ENCODE measurements at regions not wholly inside any gene's neighbourhood (a gene's known extent, or its start where the extent isn't known, plus 50 kb on each side); places are given as distances from the start of the nearest gene placed in this dataset.
A peak's percentile ranks its signal among the peaks of the same experiment; 100 is the strongest.

- DNase-seq: no peak
Measured at GRCh38 chrX:22665818-22666217, 333.9 kb upstream of the DDX53 start.

GRCh38 chrX:22666441-22666840, 333.3 kb upstream of the DDX53 start:
- DNase-seq: no peak

- no peak for DNase-seq
Measured at GRCh38 chrX:22674932-22675331, 324.8 kb upstream of the DDX53 start.

GRCh38 chrX:22686138-22686541, 313.6 kb upstream of the DDX53 start:
- peak; percentile 40 for DNase-seq

- DNase-seq: no peak
Measured at GRCh38 chrX:22689290-22689689, 310.5 kb upstream of the DDX53 start.

GRCh38 chrX:22690116-22690515, 309.6 kb upstream of the DDX53 start:
- no peak for DNase-seq

GRCh38 chrX:22691966-22692565, 307.7 kb upstream of the DDX53 start:
- DNase-seq: no peak

GRCh38 chrX:22698151-22698550, 301.6 kb upstream of the DDX53 start:
- no peak for DNase-seq

GRCh38 chrX:22699581-22700091, 300.1 kb upstream of the DDX53 start:
- peak; percentile 56 for DNase-seq

- DNase-seq: no peak
Measured at GRCh38 chrX:22712942-22713341, 286.8 kb upstream of the DDX53 start.

GRCh38 chrX:22730542-22730941, 269.2 kb upstream of the DDX53 start:
- DNase-seq: no peak

GRCh38 chrX:22737541-22737940, 262.2 kb upstream of the DDX53 start:
- no peak for DNase-seq

GRCh38 chrX:22739276-22739675, 260.5 kb upstream of the DDX53 start:
- DNase-seq: no peak

GRCh38 chrX:22740836-22741235, 258.9 kb upstream of the DDX53 start:
- no peak for DNase-seq

GRCh38 chrX:22742174-22742573, 257.6 kb upstream of the DDX53 start:
- DNase-seq: no peak

- no peak for DNase-seq
Measured at GRCh38 chrX:22746081-22746480, 253.7 kb upstream of the DDX53 start.

- DNase-seq: peak; percentile 31
Measured at GRCh38 chrX:22748093-22748999, 251.4 kb upstream of the DDX53 start.

- DNase-seq: no peak
Measured at GRCh38 chrX:22758807-22759481, 240.8 kb upstream of the DDX53 start.

GRCh38 chrX:22760513-22761057, 239.2 kb upstream of the DDX53 start:
- DNase-seq: no peak

GRCh38 chrX:22788221-22788620, 211.5 kb upstream of the DDX53 start:
- DNase-seq: no peak

- DNase-seq: no peak
Measured at GRCh38 chrX:22795671-22796070, 204.1 kb upstream of the DDX53 start.

- no peak for DNase-seq
Measured at GRCh38 chrX:22800360-22800759, 199.4 kb upstream of the DDX53 start.

- no peak for DNase-seq
Measured at GRCh38 chrX:22800806-22801205, 199.0 kb upstream of the DDX53 start.
